ENCODE measurements at regions not wholly inside any gene's neighbourhood (a gene's known extent, or its start where the extent isn't known, plus 50 kb on each side); places are given as distances from the start of the nearest gene placed in this dataset.

GRCh38 chr2:204133476-204133875 is 196.9 kb downstream of the ICOS start:
- Mint-ChIP-seq H3K4me1 (no peaks in the 10 kb centered on the region), H3K9me3 (no peaks in the 10 kb centered on the region), H3K4me3 (no peak overlapping the region), H3K27me3 (ENCODE audit: low read depth) (no peaks in the 10 kb centered on the region), H3K36me3 (ENCODE audit: low read depth) (no peaks in the 10 kb centered on the region), H3K27ac (no peak overlapping the region)
- TF ChIP-seq CTCF (IDR thresholded peaks at IDR 0.05; ENCODE audit: unreplicated experiment in 3 of 3): no peak

- Mint-ChIP-seq H3K4me3 (no peak overlapping the region), H3K9me3 (no peaks in the 10 kb centered on the region), H3K4me1 (no peaks in the 10 kb centered on the region), H3K36me3 (ENCODE audit: low read depth) (no peaks in the 10 kb centered on the region), H3K27ac (no peak overlapping the region), H3K27me3 (ENCODE audit: low read depth) (no peaks in the 10 kb centered on the region)
- TF ChIP-seq CTCF (IDR thresholded peaks at IDR 0.05; ENCODE audit: unreplicated experiment in 3 of 3): no peak
Observed at GRCh38 chr2:204134421-204134820, 197.9 kb downstream of the ICOS start.

- H3K4me3 Mint-ChIP-seq: no peak overlapping the region
- TF ChIP-seq CTCF (IDR thresholded peaks at IDR 0.05; ENCODE audit: unreplicated experiment in 3 of 3): no peak
- H3K4me1 Mint-ChIP-seq: no peaks in the 10 kb centered on the region
- H3K36me3 Mint-ChIP-seq (ENCODE audit: low read depth): no peaks in the 10 kb centered on the region
- H3K9me3 Mint-ChIP-seq: no peaks in the 10 kb centered on the region
- no peak overlapping the region for H3K27ac Mint-ChIP-seq
- H3K27me3 Mint-ChIP-seq (ENCODE audit: low read depth): no peaks in the 10 kb centered on the region
Observed at GRCh38 chr2:204135752-204136151, 199.2 kb downstream of the ICOS start.

GRCh38 chr2:204138206-204138605 is 201.6 kb downstream of the ICOS start:
- Mint-ChIP-seq H3K27ac (no peak overlapping the region), H3K27me3 (ENCODE audit: low read depth) (peaks cover 6% of the 10 kb centered on the region), H3K4me3 (no peak overlapping the region), H3K9me3 (no peaks in the 10 kb centered on the region), H3K36me3 (ENCODE audit: low read depth) (no peaks in the 10 kb centered on the region), H3K4me1 (no peaks in the 10 kb centered on the region)
- TF ChIP-seq CTCF (IDR thresholded peaks at IDR 0.05; ENCODE audit: unreplicated experiment in 3 of 3): no peak

- H3K27me3 Mint-ChIP-seq (ENCODE audit: low read depth): peaks cover 15% of the 10 kb centered on the region
- no peak for TF ChIP-seq CTCF (IDR thresholded peaks at IDR 0.05; ENCODE audit: unreplicated experiment in 3 of 3)
- H3K27ac Mint-ChIP-seq: no peak overlapping the region
- H3K36me3 Mint-ChIP-seq (ENCODE audit: low read depth): no peaks in the 10 kb centered on the region
- H3K4me3 Mint-ChIP-seq: no peak overlapping the region
- peaks cover under 1% of the 10 kb centered on the region for H3K4me1 Mint-ChIP-seq
- no peaks in the 10 kb centered on the region for H3K9me3 Mint-ChIP-seq
Observed at GRCh38 chr2:204140246-204140645, 203.7 kb downstream of the ICOS start.

- Mint-ChIP-seq H3K4me3 (no peak overlapping the region), H3K36me3 (ENCODE audit: low read depth) (no peaks in the 10 kb centered on the region), H3K27ac (no peak overlapping the region), H3K27me3 (ENCODE audit: low read depth) (peaks cover 16% of the 10 kb centered on the region), H3K4me1 (peaks cover 10% of the 10 kb centered on the region), H3K9me3 (no peaks in the 10 kb centered on the region)
- TF ChIP-seq CTCF (IDR thresholded peaks at IDR 0.05; ENCODE audit: unreplicated experiment in 3 of 3): no peak
Observed at GRCh38 chr2:204143216-204144014, 206.9 kb downstream of the ICOS start.

Data from nephron (organoid).